Uterus (tissue), 3 donors: ENCODE measurements at regions not wholly inside any gene's neighbourhood (a gene's known extent, or its start where the extent isn't known, plus 50 kb on each side); places are given as distances from the start of the nearest gene placed in this dataset.

ENCODE experiments used
- DNase-seq, 2 donors: peaks; one replicate each; pipeline ENCODE4 v3.0.0-alpha.2; 2019 to 2020
- H3K27ac ChIP-seq, 2 donors: fragments of 200-600 bp; sonication (generic); 1 replicate in 1 of 2; 2 replicates in 1 of 2; pipeline ENCODE4 v1.5.1; 2016 to 2018
- H3K27me3 ChIP-seq, 2 donors: fragments of 200-600 bp; sonication (generic); one replicate each; pipeline ENCODE4 v1.5.1; 2018 to 2019; ENCODE audit warnings: control low read depth in 1 of 2
- H3K36me3 ChIP-seq, 2 donors: fragments of 200-600 bp; sonication (generic); one replicate each; pipeline ENCODE4 v1.5.1; 2019; ENCODE audit warnings: control low read depth in 1 of 2
- H3K4me1 ChIP-seq, 2 donors: fragments of 200-600 bp; sonication (generic); one replicate each; pipeline ENCODE4 v1.5.1; 2018 to 2019; ENCODE audit warnings: control low read depth in 1 of 2
- H3K4me3 ChIP-seq, 2 donors: fragments of 200-600 bp; sonication (generic); 1 replicate in 1 of 2; 2 replicates in 1 of 2; pipeline ENCODE4 v1.5.1; 2018 to 2019; ENCODE audit warnings: mild to moderate bottlenecking in 1 of 2
- H3K9me3 ChIP-seq, 2 donors: fragments of 200-600 bp; sonication (generic); one replicate each; pipeline ENCODE4 v1.5.1; 2019; ENCODE audit warnings: control low read depth in 1 of 2
- CTCF ChIP-seq, 4 experiments: fragments of 200-600 bp in 2 of 4; fragments of 450-650 bp in 2 of 4; sonication (generic) in 2 of 4; IDR thresholded peaks; one replicate each; pipeline ENCODE4 v1.5.1; 2016 to 2019; ENCODE audit warnings: antibody characterized with exemption in 4 of 4, mild to moderate bottlenecking in 2 of 4, moderate library complexity in 1 of 4
- POLR2A ChIP-seq, 2 donors: fragments of 450-650 bp; IDR thresholded peaks; one replicate each; pipeline ENCODE4 v1.6.1; 2016; ENCODE audit warnings: antibody characterized with exemption in 2 of 2, mild to moderate bottlenecking in 1 of 2, moderate library complexity in 1 of 2
- intact Hi-C: fragments of 100-400 bp; cut with DNase I; formaldehyde crosslinking; loops from one replicate; pipeline ENCODE4 v1.15.1; 2023; ENCODE audit warnings: low total_unique reads
- donor health status: DM: yes; HTN: yes; CAD: no.

- Histone ChIP-seq H3K27me3 (no peaks in the 10 kb centered on the region), H3K36me3 (no peaks in the 10 kb centered on the region), H3K4me1 (no peaks in the 10 kb centered on the region), H3K9me3 (no peaks in the 10 kb centered on the region), H3K27ac (no peak overlapping the region), H3K4me3 (no peak overlapping the region)
- DNase-seq: no peak
- intact Hi-C loops: no loop called here
- TF ChIP-seq CTCF (IDR thresholded peaks at IDR 0.05): no peak
- no peak for TF ChIP-seq POLR2A (IDR thresholded peaks at IDR 0.05)
These were observed 284.7 kb downstream of the CYP26B1 start for GRCh38 chr2:71862921-71863320.

- DNase-seq: no peak
- Histone ChIP-seq H3K4me3 (no peak overlapping the region), H3K27me3 (no peaks in the 10 kb centered on the region), H3K27ac (no peak overlapping the region), H3K4me1 (no peaks in the 10 kb centered on the region), H3K36me3 (no peaks in the 10 kb centered on the region), H3K9me3 (no peaks in the 10 kb centered on the region)
- TF ChIP-seq POLR2A (IDR thresholded peaks at IDR 0.05): no peak
- TF ChIP-seq CTCF (IDR thresholded peaks at IDR 0.05): no peak
- intact Hi-C loops: no loop called here
These were observed 286.2 kb downstream of the CYP26B1 start for GRCh38 chr2:71861186-71862160.

- TF ChIP-seq POLR2A (IDR thresholded peaks at IDR 0.05) (no peak), CTCF (IDR thresholded peaks at IDR 0.05) (no peak)
- no peak for DNase-seq
- intact Hi-C loops: no loop called here
- Histone ChIP-seq H3K9me3 (no peaks in the 10 kb centered on the region), H3K4me3 (no peak overlapping the region), H3K36me3 (no peaks in the 10 kb centered on the region), H3K4me1 (no peaks in the 10 kb centered on the region), H3K27ac (no peak overlapping the region), H3K27me3 (no peaks in the 10 kb centered on the region)
These were observed 287.2 kb downstream of the CYP26B1 start for GRCh38 chr2:71860381-71860926.

- TF ChIP-seq POLR2A (IDR thresholded peaks at IDR 0.05): no peak
- TF ChIP-seq CTCF (IDR thresholded peaks at IDR 0.05): no peak
- Histone ChIP-seq H3K9me3 (no peaks in the 10 kb centered on the region), H3K4me1 (no peaks in the 10 kb centered on the region), H3K27me3 (no peaks in the 10 kb centered on the region), H3K27ac (no peak overlapping the region), H3K4me3 (no peak overlapping the region), H3K36me3 (no peaks in the 10 kb centered on the region)
- DNase-seq: no peak
- intact Hi-C loops: no loop called here
These were observed 288.3 kb downstream of the CYP26B1 start for GRCh38 chr2:71859211-71859847.

- no peaks in the 10 kb centered on the region for H3K9me3 ChIP-seq
- no peak for DNase-seq
- no peaks in the 10 kb centered on the region for H3K27me3 ChIP-seq
- no peaks in the 10 kb centered on the region for H3K4me1 ChIP-seq
- TF ChIP-seq CTCF (IDR thresholded peaks at IDR 0.05) (no peak), POLR2A (IDR thresholded peaks at IDR 0.05) (no peak)
- no peak overlapping the region for H3K27ac ChIP-seq
- intact Hi-C loops: no loop called here
- H3K36me3 ChIP-seq: no peaks in the 10 kb centered on the region
- H3K4me3 ChIP-seq: no peak overlapping the region
These were observed 289.6 kb downstream of the CYP26B1 start for GRCh38 chr2:71858071-71858470.
